ENCODE measurements at regions not wholly inside any gene's neighbourhood (a gene's known extent, or its start where the extent isn't known, plus 50 kb on each side); places are given as distances from the start of the nearest gene placed in this dataset.

GRCh38 chr6:14635195-14635594 is 517.6 kb downstream of the CD83 start:
- H3K4me2 ChIP-seq (ENCODE audit: low read depth, low read length) = peak overlapping the region; percentile 80

DNA sequence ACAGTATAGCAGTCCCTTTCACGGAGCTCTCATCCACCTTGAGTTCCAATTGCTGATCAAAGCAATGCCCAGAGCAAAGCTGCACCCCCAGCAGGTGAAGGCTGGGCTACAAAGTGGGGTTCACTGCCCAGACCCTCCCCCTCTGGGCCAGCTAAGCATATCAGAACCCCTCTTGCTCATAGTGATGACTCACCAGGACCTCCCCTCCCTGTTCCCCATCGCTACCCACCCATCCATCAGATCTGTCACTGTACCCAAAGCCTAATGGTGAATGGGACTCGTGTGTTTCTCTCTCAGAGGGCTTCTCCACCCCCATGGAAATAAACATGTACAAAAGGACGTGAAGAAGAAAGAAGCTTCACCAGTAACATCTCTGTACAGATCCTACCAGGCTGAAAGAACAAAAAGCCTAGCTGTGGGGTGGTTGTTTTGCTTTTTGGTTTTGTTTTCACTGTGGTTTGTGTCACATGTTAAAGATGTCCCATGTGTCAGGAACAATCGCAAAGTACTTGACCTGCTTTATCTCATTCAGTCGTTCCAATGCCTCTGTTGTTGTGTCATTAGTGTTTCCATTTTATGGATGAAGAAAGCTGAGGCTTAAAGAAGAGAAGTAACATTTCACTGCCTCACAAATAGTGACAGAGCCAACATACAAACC is 518.5 kb downstream of the CD83 start:
- H3K79me2 ChIP-seq (ENCODE audit: low read length) = no peaks in the 10 kb centered on the region
- peak; percentile 67 for DNase-seq
- H3K9ac ChIP-seq (ENCODE audit: low read length) = peak overlapping the region; percentile 25; the same call in 1 of the 2 replicates
- H3K27me3 ChIP-seq (replicated peaks; ENCODE audit: insufficient read depth, low read length) = no peaks in the 10 kb centered on the region
- peak overlapping the region; percentile 84 for H3K27ac ChIP-seq (ENCODE audit: low read length)
- peak overlapping the region; percentile 37; the same call in 1 of the 2 replicates for H3K4me3 ChIP-seq (ENCODE audit: low read length)
- no peaks in the 10 kb centered on the region for H4K20me1 ChIP-seq (ENCODE audit: insufficient read depth, low read length)
- peaks cover 39% of the 10 kb centered on the region for H3K4me1 ChIP-seq (ENCODE audit: low read length)
- H3K9me3 ChIP-seq (replicated peaks; ENCODE audit: insufficient read depth, low read length) = no peaks in the 10 kb centered on the region
- peak overlapping the region; percentile 65 for H2AFZ ChIP-seq (ENCODE audit: low read length)
- no peaks in the 10 kb centered on the region for H3K36me3 ChIP-seq (replicated peaks; ENCODE audit: insufficient read depth, low read length)
- peak overlapping the region; percentile 80 for H3K4me2 ChIP-seq (ENCODE audit: low read depth, low read length)
- H3K9me2 ChIP-seq (replicated peaks; ENCODE audit: insufficient read depth, low read length) = no peaks in the 10 kb centered on the region
- H3F3A ChIP-seq (ENCODE audit: insufficient read depth, low read length) = peaks cover 18% of the 10 kb centered on the region
- no peak for TF ChIP-seq CTCF (IDR thresholded peaks at IDR 0.05; ENCODE audit: low read length)
- TF ChIP-seq EZH2 (optimal IDR thresholded peaks at IDR 0.05; ENCODE audit: low read depth, low read length) = no peak
- no peak for TF ChIP-seq EZH2phosphoT487 (IDR thresholded peaks at IDR 0.05; ENCODE audit: low read length)

More at GRCh38 chr6:14635195-14635594, 517.6 kb downstream of the CD83 start:
- Histone ChIP-seq H3K36me3 (replicated peaks; ENCODE audit: insufficient read depth, low read length) (no peaks in the 10 kb centered on the region), H3F3A (ENCODE audit: insufficient read depth, low read length) (peaks cover 18% of the 10 kb centered on the region), H3K4me3 (ENCODE audit: low read length) (no peak overlapping the region), H3K27me3 (replicated peaks; ENCODE audit: insufficient read depth, low read length) (no peaks in the 10 kb centered on the region), H3K27ac (ENCODE audit: low read length) (peak overlapping the region; percentile 84; the same call in 1 of the 2 replicates), H3K9me3 (replicated peaks; ENCODE audit: insufficient read depth, low read length) (no peaks in the 10 kb centered on the region), H3K4me1 (ENCODE audit: low read length) (peaks cover 39% of the 10 kb centered on the region), H3K9ac (ENCODE audit: low read length) (no peak overlapping the region; the same call in 1 of the 2 replicates), H3K9me2 (replicated peaks; ENCODE audit: insufficient read depth, low read length) (no peaks in the 10 kb centered on the region), H4K20me1 (ENCODE audit: insufficient read depth, low read length) (no peaks in the 10 kb centered on the region), H3K79me2 (ENCODE audit: low read length) (no peaks in the 10 kb centered on the region), H2AFZ (ENCODE audit: low read length) (peak overlapping the region; percentile 50)
- TF ChIP-seq EZH2phosphoT487 (IDR thresholded peaks at IDR 0.05; ENCODE audit: low read length) (no peak), EZH2 (optimal IDR thresholded peaks at IDR 0.05; ENCODE audit: low read depth, low read length) (no peak), CTCF (IDR thresholded peaks at IDR 0.05; ENCODE audit: low read length) (no peak)
- DNase-seq = peak; percentile 61

DNA sequence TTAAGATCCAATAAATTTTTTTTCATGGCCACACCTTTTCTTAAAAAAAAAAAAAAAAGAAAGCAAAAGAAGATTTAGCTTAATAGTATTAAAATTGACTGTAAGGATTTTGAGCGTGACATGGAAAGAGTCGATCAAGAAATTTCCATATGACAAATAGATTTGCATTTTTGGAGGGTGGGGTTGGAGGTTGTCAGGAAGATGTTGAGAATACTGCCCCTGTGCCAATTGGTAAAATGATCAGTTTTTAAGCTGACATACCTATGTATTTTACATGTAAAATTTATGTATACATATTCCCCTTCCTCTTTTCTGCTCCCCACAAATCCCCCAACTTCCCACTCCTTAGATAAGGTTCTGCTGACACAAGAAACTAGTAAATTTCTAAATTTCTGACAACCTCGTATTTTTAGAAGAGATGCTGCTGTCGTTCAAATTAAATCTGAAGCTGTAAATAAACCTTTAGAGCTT is 520.9 kb downstream of the CD83 start:
- H2AFZ ChIP-seq (ENCODE audit: low read length) = no peak overlapping the region
- no peak for DNase-seq
- H3K36me3 ChIP-seq (replicated peaks; ENCODE audit: insufficient read depth, low read length) = no peaks in the 10 kb centered on the region
- no peak overlapping the region for H3K4me2 ChIP-seq (ENCODE audit: low read depth, low read length)
- H3K9me2 ChIP-seq (replicated peaks; ENCODE audit: insufficient read depth, low read length) = no peaks in the 10 kb centered on the region
- TF ChIP-seq EZH2phosphoT487 (IDR thresholded peaks at IDR 0.05; ENCODE audit: low read length) = no peak
- TF ChIP-seq CTCF (IDR thresholded peaks at IDR 0.05; ENCODE audit: low read length) = no peak
- no peak for TF ChIP-seq EZH2 (optimal IDR thresholded peaks at IDR 0.05; ENCODE audit: low read depth, low read length)
- no peaks in the 10 kb centered on the region for H3K79me2 ChIP-seq (ENCODE audit: low read length)
- H3K4me3 ChIP-seq (ENCODE audit: low read length) = no peak overlapping the region
- H3K27ac ChIP-seq (ENCODE audit: low read length) = no peak overlapping the region
- peaks cover 18% of the 10 kb centered on the region for H3F3A ChIP-seq (ENCODE audit: insufficient read depth, low read length)
- no peaks in the 10 kb centered on the region for H4K20me1 ChIP-seq (ENCODE audit: insufficient read depth, low read length)
- H3K4me1 ChIP-seq (ENCODE audit: low read length) = peaks cover 39% of the 10 kb centered on the region
- H3K9me3 ChIP-seq (replicated peaks; ENCODE audit: insufficient read depth, low read length) = no peaks in the 10 kb centered on the region
- H3K9ac ChIP-seq (ENCODE audit: low read length) = no peak overlapping the region
- H3K27me3 ChIP-seq (replicated peaks; ENCODE audit: insufficient read depth, low read length) = no peaks in the 10 kb centered on the region

All from MM.1S (cell line).